Activated naive CD4-positive, alpha-beta T cell treated with anti-CD3 and anti-CD28 coated beads for 36 hours (primary cell): ENCODE measurements at regions not wholly inside any gene's neighbourhood (a gene's known extent, or its start where the extent isn't known, plus 50 kb on each side); places are given as distances from the start of the nearest gene placed in this dataset.
"Not testable (repeated sequence)": the region's sequence is repeated elsewhere in the genome, so short reads cannot be mapped to it uniquely, and the experiment has no call there.

Experiments used
- CTCF ChIA-PET: fragments of 350-600 bp; sonication (Branson Sonifier 250); formaldehyde crosslinking; loops from one replicate; lab custom pipeline; 2021; ENCODE audit warnings: antibody characterized with exemption; lab: Charles Lee
- DNase-seq: peaks from one replicate; pipeline ENCODE4 v3.0.0-alpha.2; 2020
- H3K27ac Mint-ChIP-seq: one replicate; pipeline ENCODE4 v1.8.0; 2021; ENCODE audit warnings: mild to moderate bottlenecking, mixed read lengths
- H3K27me3 Mint-ChIP-seq: one replicate; pipeline ENCODE4 v1.8.0; 2021; ENCODE audit warnings: low read depth, mixed read lengths
- H3K36me3 Mint-ChIP-seq: one replicate; pipeline ENCODE4 v1.8.0; 2021; ENCODE audit warnings: low read depth, mixed read lengths
- H3K4me1 Mint-ChIP-seq: one replicate; pipeline ENCODE4 v1.8.0; 2021; ENCODE audit warnings: low read depth, mixed read lengths
- H3K4me3 Mint-ChIP-seq: one replicate; pipeline ENCODE4 v1.8.0; 2021; ENCODE audit warnings: mild to moderate bottlenecking, moderate library complexity, mixed read lengths
- H3K9me3 Mint-ChIP-seq: one replicate; pipeline ENCODE4 v1.8.0; 2021; ENCODE audit warnings: mixed read lengths
- intact Hi-C: fragments of 100-400 bp; cut with micrococcal nuclease; formaldehyde crosslinking; loops from one replicate; pipeline ENCODE4 v1.15.1; 2023

GRCh38 chr5:86526811-86527348 lies 90.9 kb upstream of the COX7C start:
- Mint-ChIP-seq H3K4me1 (no peaks in the 10 kb centered on the region), H3K27me3 (peaks cover 2% of the 10 kb centered on the region), H3K27ac (no peak overlapping the region), H3K4me3 (no peak overlapping the region), H3K36me3 (no peaks in the 10 kb centered on the region), H3K9me3 (no peaks in the 10 kb centered on the region)
- CTCF ChIA-PET: no interaction called here
- intact Hi-C loops: no loop called here
- DNase-seq: no peak

GRCh38 chr5:86532429-86532828 lies 85.3 kb upstream of the COX7C start:
- Mint-ChIP-seq H3K27ac (no peak overlapping the region), H3K4me1 (no peaks in the 10 kb centered on the region)
- CTCF ChIA-PET: no interaction called here

GRCh38 chr5:86536396-86536795 lies 81.3 kb upstream of the COX7C start:
- no peaks in the 10 kb centered on the region for H3K4me1 Mint-ChIP-seq

More at GRCh38 chr5:86532429-86532828, 85.3 kb upstream of the COX7C start:
- no peaks in the 10 kb centered on the region for H3K36me3 Mint-ChIP-seq
- no peak overlapping the region for H3K4me3 Mint-ChIP-seq
- H3K27me3 Mint-ChIP-seq: peaks cover 6% of the 10 kb centered on the region
- intact Hi-C loops: no loop called here
- no peak for DNase-seq
- H3K9me3 Mint-ChIP-seq: no peaks in the 10 kb centered on the region

GRCh38 chr5:86542532-86542931 lies 75.2 kb upstream of the COX7C start:
- no peaks in the 10 kb centered on the region for H3K4me1 Mint-ChIP-seq
- CTCF ChIA-PET: no interaction called here
- H3K27me3 Mint-ChIP-seq: peaks cover 3% of the 10 kb centered on the region
- DNase-seq: no peak
- no peaks in the 10 kb centered on the region for H3K9me3 Mint-ChIP-seq
- no peak overlapping the region for H3K27ac Mint-ChIP-seq
- no peaks in the 10 kb centered on the region for H3K36me3 Mint-ChIP-seq
- intact Hi-C loops: no loop called here
- H3K4me3 Mint-ChIP-seq: no peak overlapping the region

More at GRCh38 chr5:86536396-86536795, 81.3 kb upstream of the COX7C start:
- CTCF ChIA-PET: no interaction called here
- peaks cover 4% of the 10 kb centered on the region for H3K27me3 Mint-ChIP-seq
- no peaks in the 10 kb centered on the region for H3K36me3 Mint-ChIP-seq
- no peaks in the 10 kb centered on the region for H3K9me3 Mint-ChIP-seq
- no peak overlapping the region for H3K27ac Mint-ChIP-seq
- DNase-seq: no peak
- intact Hi-C loops: no loop called here
- no peak overlapping the region for H3K4me3 Mint-ChIP-seq

GRCh38 chr5:86546044-86546443 lies 71.7 kb upstream of the COX7C start:
- H3K36me3 Mint-ChIP-seq: no peaks in the 10 kb centered on the region
- no peaks in the 10 kb centered on the region for H3K9me3 Mint-ChIP-seq
- no peak overlapping the region for H3K4me3 Mint-ChIP-seq
- intact Hi-C loops: no loop called here
- peaks cover 6% of the 10 kb centered on the region for H3K27me3 Mint-ChIP-seq
- CTCF ChIA-PET: interaction anchor here (0.6 kb wide), 1 partner anchor 134 kb away, joined by 3 read pairs; no protein-coding TSS in a partner anchor
- no peak overlapping the region for H3K27ac Mint-ChIP-seq
- no peaks in the 10 kb centered on the region for H3K4me1 Mint-ChIP-seq
- DNase-seq: no peak

GRCh38 chr5:86546582-86546981 lies 71.2 kb upstream of the COX7C start:
- Mint-ChIP-seq H3K27ac (no peak overlapping the region), H3K36me3 (no peaks in the 10 kb centered on the region), H3K27me3 (peaks cover 6% of the 10 kb centered on the region), H3K9me3 (no peaks in the 10 kb centered on the region), H3K4me3 (no peak overlapping the region), H3K4me1 (no peaks in the 10 kb centered on the region)
- intact Hi-C loops: no loop called here
- no peak for DNase-seq
- CTCF ChIA-PET: interaction anchor here (0.6 kb wide), 1 partner anchor 133 kb away, joined by 3 read pairs; no protein-coding TSS in a partner anchor

GRCh38 chr5:86554638-86555037 lies 63.1 kb upstream of the COX7C start:
- Mint-ChIP-seq H3K4me1 (no peaks in the 10 kb centered on the region), H3K27me3 (no peaks in the 10 kb centered on the region), H3K27ac (no peak overlapping the region), H3K36me3 (no peaks in the 10 kb centered on the region), H3K9me3 (peaks cover 2% of the 10 kb centered on the region), H3K4me3 (no peak overlapping the region)
- no peak for DNase-seq
- intact Hi-C loops: no loop called here
- CTCF ChIA-PET: no interaction called here

GRCh38 chr5:86557920-86558319 lies 59.8 kb upstream of the COX7C start:
- CTCF ChIA-PET: no interaction called here
- Mint-ChIP-seq H3K36me3 (no peaks in the 10 kb centered on the region), H3K4me3 (no peak overlapping the region), H3K27me3 (peaks cover 9% of the 10 kb centered on the region), H3K27ac (no peak overlapping the region), H3K9me3 (peaks cover 2% of the 10 kb centered on the region), H3K4me1 (no peaks in the 10 kb centered on the region)
- DNase-seq: no peak
- intact Hi-C loops: no loop called here

- H3K4me3 Mint-ChIP-seq: no peak overlapping the region
- intact Hi-C loops: loop anchor here (10.0 kb wide), 1 partner anchor 400 kb away; no protein-coding TSS in a partner anchor
- no peaks in the 10 kb centered on the region for H3K9me3 Mint-ChIP-seq
- H3K27me3 Mint-ChIP-seq: peaks cover 9% of the 10 kb centered on the region
- no peaks in the 10 kb centered on the region for H3K36me3 Mint-ChIP-seq
- CTCF ChIA-PET: interaction anchor here (0.6 to 1.2 kb wide), 2 partner anchors 114 to 324 kb away, joined by 3 to 8 read pairs; no protein-coding TSS in a partner anchor
- no peaks in the 10 kb centered on the region for H3K4me1 Mint-ChIP-seq
- no peak overlapping the region for H3K27ac Mint-ChIP-seq
- no peak for DNase-seq
Observed at GRCh38 chr5:86565197-86565789, 52.4 kb upstream of the COX7C start.

GRCh38 chr5:86566030-86566429 lies 51.7 kb upstream of the COX7C start:
- not testable (repeated sequence) for H3K9me3 Mint-ChIP-seq, H3K36me3 Mint-ChIP-seq, DNase-seq, H3K27me3 Mint-ChIP-seq, H3K4me1 Mint-ChIP-seq, H3K4me3 Mint-ChIP-seq, H3K27ac Mint-ChIP-seq
- CTCF ChIA-PET: interaction anchor here (0.6 to 1.2 kb wide), 2 partner anchors 113 to 323 kb away, joined by 3 to 8 read pairs; no protein-coding TSS in a partner anchor
- intact Hi-C loops: loop anchor here (2.0 to 10.0 kb wide), 2 partner anchors 113 to 399 kb away; no protein-coding TSS in a partner anchor
